Muscle of leg (tissue), 3 donors: ENCODE measurements at regions not wholly inside any gene's neighbourhood (a gene's known extent, or its start where the extent isn't known, plus 50 kb on each side); places are given as distances from the start of the nearest gene placed in this dataset.

Experiments
- DNase-seq: peaks from one replicate; pipeline ENCODE4 v3.0.0; 2013
- H3K27ac ChIP-seq: one replicate; pipeline ENCODE4 v1.5.1; 2013; ENCODE audit warnings: mild to moderate bottlenecking, low read length, control low read depth
- H3K27me3 ChIP-seq: one replicate; pipeline ENCODE4 v1.6.1; 2013; ENCODE audit warnings: low read length; ENCODE audit not compliant: control insufficient read depth, insufficient read depth
- H3K36me3 ChIP-seq: one replicate; pipeline ENCODE4 v1.6.1; 2013; ENCODE audit warnings: low read length; ENCODE audit not compliant: control insufficient read depth, insufficient read depth
- H3K4me1 ChIP-seq: one replicate; pipeline ENCODE4 v1.6.1; 2013; ENCODE audit warnings: low read length; ENCODE audit not compliant: control insufficient read depth, insufficient read depth
- H3K4me3 ChIP-seq: one replicate; pipeline ENCODE4 v1.5.1; 2013; ENCODE audit warnings: low read length, control low read depth
- H3K9me3 ChIP-seq: replicated peaks from 2 replicates; pipeline ENCODE4 v1.6.1; 2013; ENCODE audit warnings: low read depth, low read length; ENCODE audit not compliant: control insufficient read depth
- WGBS: methylation state at CpG from one replicate; pipeline ENCODE4 v1.1.5; 2013; ENCODE audit warnings: missing lambda C conversion rate; ENCODE audit not compliant: insufficient coverage; 5-methylcytosine and 5-hydroxymethylcytosine counted together

DNA sequence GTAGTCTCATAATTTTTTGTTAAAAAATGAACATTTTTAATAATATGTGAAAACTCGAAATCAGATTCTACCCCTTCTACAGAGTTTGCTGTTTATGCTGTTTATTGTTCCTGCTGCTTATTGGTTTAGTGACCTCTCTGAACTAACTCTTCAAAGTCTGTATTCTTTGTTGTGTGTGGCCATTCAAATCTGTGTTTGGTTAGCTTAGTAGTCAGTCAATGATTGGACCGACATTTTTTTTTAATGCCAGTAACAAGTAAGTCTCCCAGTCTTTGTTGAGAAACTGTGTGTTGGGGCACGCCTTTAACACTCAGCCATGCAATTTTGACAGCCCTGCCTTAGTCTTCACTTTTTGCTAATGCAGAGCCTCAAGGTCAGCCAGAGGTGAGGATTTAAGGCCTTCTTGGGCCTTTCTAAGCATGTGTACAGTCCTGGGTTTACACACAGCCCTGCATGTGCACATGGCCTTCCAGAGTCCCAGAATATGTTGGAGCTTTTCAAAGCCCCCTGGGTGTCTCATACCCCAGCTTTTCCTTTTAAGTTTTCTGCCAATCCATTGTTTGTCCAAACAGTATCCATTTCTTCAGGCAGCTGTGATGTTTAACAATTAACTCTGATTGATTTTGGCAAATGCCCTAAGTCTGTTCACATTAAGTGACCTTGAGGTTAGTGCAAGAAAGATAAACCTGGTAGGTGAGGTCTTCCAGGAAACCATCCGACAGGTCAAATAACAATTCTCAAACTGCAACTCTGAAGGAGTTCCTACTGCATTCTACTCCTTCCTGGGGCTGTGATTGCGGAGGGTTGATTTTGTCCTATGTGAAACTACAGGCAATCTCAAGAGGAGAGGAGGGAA lies 389.3 kb downstream of the PMP22 start:
- DNase-seq, result no peak
- no peaks in the 10 kb centered on the region for H3K27me3 ChIP-seq
- H3K9me3 ChIP-seq, result no peaks in the 10 kb centered on the region
- no peaks in the 10 kb centered on the region for H3K36me3 ChIP-seq
- 89% methylated on average over 2 of the region's 5 CpGs for WGBS
- no peak overlapping the region for H3K4me3 ChIP-seq
- no peak overlapping the region for H3K27ac ChIP-seq
- no peaks in the 10 kb centered on the region for H3K4me1 ChIP-seq

DNA sequence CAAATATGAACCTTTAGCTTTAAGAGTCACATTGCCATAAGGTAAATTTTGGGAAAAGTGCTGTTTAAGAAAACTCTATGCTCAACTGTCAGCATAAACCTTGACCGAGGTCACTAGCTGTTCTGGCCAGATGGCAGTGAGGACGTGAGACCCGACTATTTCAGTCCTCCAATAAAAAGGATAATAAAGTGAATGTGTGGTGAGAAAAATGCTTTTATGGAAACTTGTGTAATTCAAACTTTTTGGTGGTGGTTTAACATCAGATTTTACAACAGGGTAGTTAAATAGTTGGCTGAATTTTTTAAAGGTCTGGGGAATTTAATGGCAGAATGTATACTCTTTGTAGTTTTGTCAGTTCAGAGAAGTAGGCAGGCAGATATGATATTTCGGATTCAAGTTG lies 391.1 kb downstream of the PMP22 start:
- Histone ChIP-seq H3K27ac (no peak overlapping the region), H3K4me3 (no peak overlapping the region), H3K36me3 (no peaks in the 10 kb centered on the region), H3K4me1 (no peaks in the 10 kb centered on the region), H3K9me3 (no peaks in the 10 kb centered on the region), H3K27me3 (no peaks in the 10 kb centered on the region)
- no peak for DNase-seq
- 75% methylated on average over 1 of the region's 4 CpGs for WGBS

DNA sequence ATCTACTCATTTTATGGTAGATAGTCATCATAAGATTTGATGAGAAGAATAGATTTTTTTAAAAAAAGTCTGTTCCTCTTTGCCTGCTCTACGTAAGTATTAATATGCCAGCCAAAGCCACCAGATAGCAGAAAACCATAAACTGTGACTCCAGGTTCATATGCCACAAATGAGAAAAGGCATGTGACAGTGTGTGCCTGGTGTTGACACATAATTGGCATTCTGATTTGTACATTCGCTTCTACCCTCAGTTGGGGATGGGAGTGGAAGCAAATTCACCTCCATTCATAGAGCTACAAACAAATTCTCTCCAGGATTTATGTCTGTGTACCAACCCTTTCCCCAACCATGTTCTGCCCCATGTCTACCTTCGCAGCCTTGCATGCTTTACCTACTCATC lies 391.6 kb downstream of the PMP22 start:
- no peak for DNase-seq
- no peak overlapping the region for H3K27ac ChIP-seq
- no peaks in the 10 kb centered on the region for H3K9me3 ChIP-seq
- H3K27me3 ChIP-seq, result no peaks in the 10 kb centered on the region
- no peaks in the 10 kb centered on the region for H3K36me3 ChIP-seq
- 100% methylated on average over 1 of the region's 3 CpGs for WGBS
- H3K4me3 ChIP-seq, result no peak overlapping the region
- no peaks in the 10 kb centered on the region for H3K4me1 ChIP-seq

DNA sequence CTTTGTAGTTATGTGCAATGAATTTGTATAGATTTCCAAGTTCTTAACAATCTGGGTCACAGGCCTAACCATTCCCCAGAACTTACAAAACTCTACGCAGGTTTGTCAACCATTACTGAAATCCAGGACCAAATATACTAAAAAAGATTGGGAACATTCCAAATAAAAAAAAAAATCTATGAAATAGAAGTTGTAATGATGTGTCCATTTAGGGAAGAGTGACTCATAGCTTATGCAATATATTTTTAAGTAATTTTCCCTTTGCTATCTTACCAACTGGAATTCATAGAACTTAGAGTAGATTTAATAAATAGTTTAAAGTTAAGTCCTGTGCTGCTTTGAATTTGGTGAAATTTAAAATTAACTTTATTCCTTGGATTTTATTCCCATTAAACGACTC lies 393.2 kb downstream of the PMP22 start:
- Histone ChIP-seq H3K4me3 (no peak overlapping the region), H3K27ac (no peak overlapping the region), H3K4me1 (no peaks in the 10 kb centered on the region), H3K27me3 (no peaks in the 10 kb centered on the region), H3K9me3 (no peaks in the 10 kb centered on the region), H3K36me3 (no peaks in the 10 kb centered on the region)
- WGBS, result no CpG with 5 or more reads among the region's 2 CpGs
- DNase-seq, result peak; percentile 24

DNA sequence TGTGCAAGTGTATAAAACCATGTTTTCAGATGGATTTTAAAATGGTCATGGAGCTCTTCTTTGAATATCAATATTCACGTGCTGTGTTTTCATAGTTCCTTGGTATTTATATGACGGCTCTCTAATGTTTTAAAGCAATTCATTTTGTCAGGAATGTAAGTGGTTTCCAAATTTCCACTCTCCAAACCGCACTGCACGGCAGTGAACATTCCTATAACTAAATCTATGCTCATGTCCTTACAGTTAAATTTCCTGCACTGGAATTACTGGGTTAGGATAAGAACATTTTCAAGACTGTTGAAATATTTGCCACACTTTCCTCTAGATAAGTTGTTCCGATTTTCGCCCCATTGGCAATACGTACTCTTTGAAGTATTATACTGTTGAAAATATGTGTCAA lies 398.9 kb downstream of the PMP22 start:
- no peak for DNase-seq
- no CpG with 5 or more reads among the region's 7 CpGs for WGBS
- no peaks in the 10 kb centered on the region for H3K9me3 ChIP-seq

DNA sequence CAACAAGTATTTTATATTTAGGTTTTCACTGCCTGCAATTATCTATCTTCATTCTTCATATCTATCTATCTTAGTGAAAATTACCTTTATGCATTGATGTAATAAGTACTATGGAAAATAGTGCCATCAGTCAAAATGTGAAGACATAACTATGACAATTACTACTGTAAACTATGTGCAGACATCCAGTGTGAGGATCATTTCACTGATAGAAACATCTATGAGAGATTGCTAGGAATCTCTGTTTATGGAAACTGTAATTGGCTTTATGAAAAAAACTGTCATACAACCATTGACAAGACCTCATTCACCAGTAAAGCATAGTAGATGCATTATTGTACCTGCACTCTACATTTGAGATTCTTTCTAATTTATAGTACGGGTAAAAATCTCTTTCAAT lies 401.0 kb downstream of the PMP22 start:
- WGBS, result no CpG with 5 or more reads among the region's 1 CpG
- no peak for DNase-seq

More for the DNA sequence above, 398.9 kb downstream of the PMP22 start:
- H3K4me3 ChIP-seq, result no peak overlapping the region
- H3K27ac ChIP-seq, result no peak overlapping the region
- H3K36me3 ChIP-seq, result no peaks in the 10 kb centered on the region
- H3K4me1 ChIP-seq, result no peaks in the 10 kb centered on the region
- no peaks in the 10 kb centered on the region for H3K27me3 ChIP-seq

DNA sequence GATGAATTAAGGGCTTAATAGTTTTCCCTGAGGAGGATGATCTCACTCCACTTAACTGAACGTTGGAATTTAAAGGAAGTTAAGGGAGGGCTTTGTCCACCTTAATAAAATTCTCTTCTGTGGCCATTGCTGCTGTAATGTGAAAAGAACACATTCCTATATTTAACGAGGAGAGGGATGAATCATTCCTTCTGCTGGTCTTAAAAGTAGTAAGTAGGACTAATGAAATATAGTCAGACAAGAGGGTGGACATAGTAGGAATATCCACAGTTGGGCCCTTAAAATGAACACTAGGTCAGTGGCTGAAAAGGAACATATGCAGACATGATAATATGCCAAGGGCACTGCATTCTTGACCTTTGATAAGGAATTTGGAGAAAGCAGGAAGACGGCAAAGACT lies 405.6 kb downstream of the PMP22 start:
- H3K4me3 ChIP-seq, result no peak overlapping the region
- H3K27ac ChIP-seq, result no peak overlapping the region
- no peak for DNase-seq
- no peaks in the 10 kb centered on the region for H3K27me3 ChIP-seq
- no peaks in the 10 kb centered on the region for H3K9me3 ChIP-seq
- no peaks in the 10 kb centered on the region for H3K36me3 ChIP-seq
- no peaks in the 10 kb centered on the region for H3K4me1 ChIP-seq
- no CpG with 5 or more reads among the region's 3 CpGs for WGBS

More for the DNA sequence above, 401.0 kb downstream of the PMP22 start:
- no peaks in the 10 kb centered on the region for H3K4me1 ChIP-seq
- H3K36me3 ChIP-seq, result no peaks in the 10 kb centered on the region
- H3K4me3 ChIP-seq, result no peak overlapping the region
- H3K27me3 ChIP-seq, result no peaks in the 10 kb centered on the region
- H3K27ac ChIP-seq, result no peak overlapping the region
- H3K9me3 ChIP-seq, result no peaks in the 10 kb centered on the region

DNA sequence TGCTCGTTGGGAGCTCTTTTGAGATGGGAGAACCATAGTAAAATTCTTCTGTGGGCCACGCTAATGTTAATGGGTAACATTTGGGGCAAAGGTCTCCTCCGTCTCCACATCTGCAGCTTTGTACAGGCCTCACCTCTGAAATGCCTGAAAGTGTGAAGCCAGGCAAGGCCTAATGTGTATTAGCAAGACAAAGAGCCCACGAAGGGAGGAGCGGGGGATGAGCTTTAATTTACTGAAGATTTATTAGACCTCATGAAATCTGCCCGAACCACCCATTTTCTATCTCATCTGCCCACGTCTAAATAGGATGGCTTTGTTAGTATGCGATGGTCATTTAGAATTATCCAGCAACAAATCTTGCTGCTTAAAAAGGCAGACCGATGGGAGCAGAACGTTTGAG lies 408.9 kb downstream of the PMP22 start:
- no peaks in the 10 kb centered on the region for H3K9me3 ChIP-seq
- 37% methylated on average over 4 of the region's 10 CpGs for whole genome bisulfite sequencing
- H3K4me1 ChIP-seq, result no peaks in the 10 kb centered on the region
- DNase-seq, result no peak
- H3K4me3 ChIP-seq, result no peak overlapping the region
- no peak overlapping the region for H3K27ac ChIP-seq
- no peaks in the 10 kb centered on the region for H3K27me3 ChIP-seq
- no peaks in the 10 kb centered on the region for H3K36me3 ChIP-seq

DNA sequence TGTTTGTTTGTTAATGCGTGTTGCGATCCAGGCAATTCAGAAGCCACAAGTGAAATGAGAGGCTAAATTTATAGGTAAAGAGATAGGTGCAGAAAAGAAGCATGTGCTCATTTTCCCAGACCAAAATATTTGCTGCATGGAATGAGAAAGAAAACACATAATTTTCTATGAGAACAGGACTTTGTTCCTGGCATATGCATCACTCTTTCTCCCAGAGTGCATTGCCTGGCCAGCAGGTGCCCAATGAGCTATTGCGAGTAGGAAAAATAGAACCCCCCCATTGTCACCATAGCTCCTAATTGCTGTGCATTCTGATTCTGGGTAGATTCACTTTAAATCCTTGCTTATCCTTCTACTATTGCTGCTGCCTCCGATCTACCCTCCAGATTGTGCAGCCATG lies 410.4 kb downstream of the PMP22 start:
- no peak for DNase-seq
- Histone ChIP-seq H3K4me3 (no peak overlapping the region), H3K27ac (no peak overlapping the region), H3K9me3 (no peaks in the 10 kb centered on the region), H3K27me3 (no peaks in the 10 kb centered on the region), H3K36me3 (no peaks in the 10 kb centered on the region), H3K4me1 (no peaks in the 10 kb centered on the region)
- 85% methylated on average over 3 of the region's 4 CpGs for WGBS

DNA sequence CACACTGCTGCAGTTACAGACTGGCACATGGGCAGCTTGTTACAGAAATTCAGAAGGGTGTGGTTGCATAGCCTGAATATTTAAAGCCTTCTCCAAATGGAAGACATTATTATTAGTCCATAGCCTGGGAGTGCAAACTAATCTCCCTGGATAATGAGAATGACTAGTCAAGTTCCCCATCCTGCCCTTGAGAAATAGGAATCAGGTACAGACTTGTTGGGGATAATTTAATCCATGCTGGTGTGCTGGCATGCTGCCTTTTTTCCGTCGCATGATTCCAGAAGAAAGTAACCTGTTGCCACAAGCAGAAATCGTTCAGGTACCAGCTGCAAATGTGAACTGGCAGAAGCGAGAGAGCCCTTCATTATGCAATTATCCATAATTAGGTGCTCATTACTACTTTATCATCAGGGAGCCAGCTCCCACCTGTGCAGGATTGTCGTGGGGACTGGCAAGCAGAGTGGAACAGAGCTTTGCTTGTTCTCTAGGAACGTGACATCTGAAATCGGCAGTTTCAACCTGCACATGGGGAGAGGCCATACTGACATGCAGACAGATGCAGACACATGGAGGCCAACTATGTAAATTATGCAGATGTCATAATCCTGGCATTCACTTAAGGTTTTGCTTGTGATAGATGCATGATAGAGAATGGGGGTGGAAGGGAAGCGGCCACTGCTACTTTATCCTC lies 419.4 kb downstream of the PMP22 start:
- WGBS, result 19% methylated on average over 4 of the region's 8 CpGs
- Histone ChIP-seq H3K4me3 (no peak overlapping the region), H3K9me3 (peaks cover 2% of the 10 kb centered on the region), H3K36me3 (no peaks in the 10 kb centered on the region), H3K27ac (no peak overlapping the region), H3K27me3 (no peaks in the 10 kb centered on the region), H3K4me1 (no peaks in the 10 kb centered on the region)
- no peak for DNase-seq
